WTC11 (cell line): ENCODE measurements at regions not wholly inside any gene's neighbourhood (a gene's known extent, or its start where the extent isn't known, plus 50 kb on each side); places are given as distances from the start of the nearest gene placed in this dataset.

Source experiments
- ATAC-seq: fragments of 200-7000 bp; cut with Tn5 transposase; 2 replicates; pipeline ENCODE4 v1.10.0; 2021; ENCODE audit warnings: mild to moderate bottlenecking, moderate library complexity
- CTCF ChIA-PET: fragments of 300-600 bp; sonication (Branson Sonifier 250); formaldehyde crosslinking; loops from one replicate; lab custom pipeline; 2021; ENCODE audit warnings: antibody characterized with exemption; lab: Charles Lee
- POLR2A ChIA-PET: fragments of 350-600 bp; sonication (Branson Sonifier 250); formaldehyde crosslinking; loops from one replicate; lab custom pipeline; 2021; ENCODE audit warnings: antibody characterized with exemption; lab: Charles Lee
- DNase-seq: peaks from one replicate; pipeline ENCODE4 v3.0.0; 2021; ENCODE audit warnings: low spot score
- H3K27ac Mint-ChIP-seq: 2 replicates; pipeline ENCODE4 v1.8.0; 2021; ENCODE audit warnings: mixed read lengths
- H3K27me3 Mint-ChIP-seq: 2 replicates; pipeline ENCODE4 v1.8.0; 2021; ENCODE audit warnings: low read depth, mild to moderate bottlenecking, moderate library complexity, mixed read lengths
- H3K36me3 Mint-ChIP-seq: 2 replicates; pipeline ENCODE4 v1.8.0; 2021; ENCODE audit warnings: mixed read lengths
- H3K4me1 Mint-ChIP-seq: 2 replicates; pipeline ENCODE4 v1.8.0; 2022; ENCODE audit warnings: mixed read lengths
- H3K4me3 Mint-ChIP-seq: 2 replicates; pipeline ENCODE4 v1.8.0; 2021; ENCODE audit warnings: mild to moderate bottlenecking, moderate library complexity, mixed read lengths
- H3K9me3 Mint-ChIP-seq: 2 replicates; pipeline ENCODE4 v1.8.0; 2021; ENCODE audit warnings: mixed read lengths
- ATF1 ChIP-seq: sonication (generic); formaldehyde crosslinking; IDR thresholded peaks from 2 replicates; pipeline ENCODE4 v1.8.1; 2023; ENCODE audit warnings: mild to moderate bottlenecking, moderate library complexity, missing genetic modification reagents
- EMX1 ChIP-seq: fragments of 250-450 bp; sonication (Bioruptor Pico); IDR thresholded peaks from 2 replicates; pipeline ENCODE4 v1.8.0; 2021; ENCODE audit warnings: mild to moderate bottlenecking
- ERG ChIP-seq: fragments of 250-450 bp; sonication (Bioruptor Pico); IDR thresholded peaks from 2 replicates; pipeline ENCODE4 v1.8.0; 2021; ENCODE audit warnings: mild to moderate bottlenecking
- ESRRA ChIP-seq: sonication (generic); formaldehyde crosslinking; IDR thresholded peaks from 2 replicates; pipeline ENCODE4 v1.8.1; 2022; ENCODE audit warnings: mild to moderate bottlenecking, missing genetic modification reagents, borderline replicate concordance
- GABPB1 ChIP-seq: sonication (generic); formaldehyde crosslinking; IDR thresholded peaks from 2 replicates; pipeline ENCODE4 v1.8.1; 2023; ENCODE audit warnings: mild to moderate bottlenecking, missing genetic modification reagents
- GTF2I ChIP-seq: fragments of 250-450 bp; sonication (Bioruptor Pico); conservative IDR thresholded peaks from 2 replicates; pipeline ENCODE4 v1.4.0; 2021; ENCODE audit warnings: mild to moderate bottlenecking
- HMGA2 ChIP-seq: fragments of 250-450 bp; sonication (Bioruptor Pico); IDR thresholded peaks from 2 replicates; pipeline ENCODE4 v1.4.0; 2021; ENCODE audit warnings: mild to moderate bottlenecking, moderate library complexity
- JAZF1 ChIP-seq: fragments of 250-450 bp; sonication (Bioruptor Pico); IDR thresholded peaks from 2 replicates; pipeline ENCODE4 v1.9.0; 2021; ENCODE audit warnings: moderate library complexity, mild to moderate bottlenecking, inconsistent platforms
- NFATC4 ChIP-seq: fragments of 250-450 bp; sonication (Bioruptor Pico); IDR thresholded peaks from 2 replicates; pipeline ENCODE4 v1.9.0; 2021; ENCODE audit warnings: mild to moderate bottlenecking
- NR1H2 ChIP-seq: sonication (generic); formaldehyde crosslinking; IDR thresholded peaks from 2 replicates; pipeline ENCODE4 v1.9.0; 2021; ENCODE audit warnings: mild to moderate bottlenecking, moderate library complexity, missing genetic modification reagents
- OVOL2 ChIP-seq: fragments of 250-450 bp; sonication (Bioruptor Pico); IDR thresholded peaks from 2 replicates; pipeline ENCODE4 v1.9.0; 2021; ENCODE audit warnings: mild to moderate bottlenecking, borderline replicate concordance
- SOX15 ChIP-seq: fragments of 250-450 bp; sonication (Bioruptor Pico); IDR thresholded peaks from 2 replicates; pipeline ENCODE4 v1.9.0; 2021; ENCODE audit warnings: mild to moderate bottlenecking
- TCF7 ChIP-seq: sonication (generic); formaldehyde crosslinking; IDR thresholded peaks from 2 replicates; pipeline ENCODE4 v1.8.0; 2022; ENCODE audit warnings: mild to moderate bottlenecking, low read depth, missing genetic modification reagents, moderate library complexity
- TEAD1 ChIP-seq: sonication (generic); formaldehyde crosslinking; IDR thresholded peaks from 2 replicates; pipeline ENCODE4 v1.8.0; 2022; ENCODE audit warnings: mild to moderate bottlenecking, missing genetic modification reagents
- USF2 ChIP-seq: sonication (generic); formaldehyde crosslinking; IDR thresholded peaks from 2 replicates; pipeline ENCODE4 v1.8.1; 2023; ENCODE audit warnings: mild to moderate bottlenecking, missing genetic modification reagents, moderate library complexity
- ZNF532 ChIP-seq: fragments of 250-450 bp; sonication (Bioruptor Pico); IDR thresholded peaks from 2 replicates; pipeline ENCODE4 v1.9.0; 2021; ENCODE audit warnings: mild to moderate bottlenecking, borderline replicate concordance
- TF ChIP-seq, protein P1 (sequence below): fragments of 250-450 bp; sonication (Bioruptor Pico); IDR thresholded peaks from 2 replicates; pipeline ENCODE4 v1.9.0; 2021; ENCODE audit warnings: moderate library complexity, mild to moderate bottlenecking, inconsistent platforms, borderline replicate concordance
- TF ChIP-seq, protein P2 (sequence below): sonication (generic); formaldehyde crosslinking; conservative IDR thresholded peaks from 2 replicates; pipeline ENCODE4 v1.8.1; 2023; ENCODE audit warnings: mild to moderate bottlenecking, low read depth, missing genetic modification reagents, moderate library complexity
- TF ChIP-seq, protein P3 (sequence below): sonication (generic); formaldehyde crosslinking; IDR thresholded peaks from 2 replicates; pipeline ENCODE4 v1.8.1; 2022; ENCODE audit warnings: low read depth, mild to moderate bottlenecking, moderate library complexity, missing genetic modification reagents, borderline replicate concordance

- ChIA-PET CTCF (no interaction called here), POLR2A (no interaction called here)
- peak overlapping the region; percentile 28; the same call in 1 of the 2 replicates for H3K27ac Mint-ChIP-seq
- ATAC-seq: no peak
- H3K36me3 Mint-ChIP-seq: peaks cover 7% of the 10 kb centered on the region
- H3K9me3 Mint-ChIP-seq: peaks cover 5% of the 10 kb centered on the region
- H3K4me3 Mint-ChIP-seq: no peak overlapping the region
- TF ChIP-seq GABPB1 (CRISPR knock-in tag) (no peak), ZNF532 (CRISPR knock-in tag) (no peak), ERG (CRISPR knock-in tag) (no peak), ATF1 (CRISPR knock-in tag) (no peak), TCF7 (CRISPR knock-in tag) (no peak), GTF2I (CRISPR knock-in tag) (no peak), USF2 (no peak), SOX15 (no peak), HMGA2 (CRISPR knock-in tag) (no peak), TEAD1 (no peak), EMX1 (CRISPR knock-in tag) (no peak)
- TF ChIP-seq, protein P1, sequence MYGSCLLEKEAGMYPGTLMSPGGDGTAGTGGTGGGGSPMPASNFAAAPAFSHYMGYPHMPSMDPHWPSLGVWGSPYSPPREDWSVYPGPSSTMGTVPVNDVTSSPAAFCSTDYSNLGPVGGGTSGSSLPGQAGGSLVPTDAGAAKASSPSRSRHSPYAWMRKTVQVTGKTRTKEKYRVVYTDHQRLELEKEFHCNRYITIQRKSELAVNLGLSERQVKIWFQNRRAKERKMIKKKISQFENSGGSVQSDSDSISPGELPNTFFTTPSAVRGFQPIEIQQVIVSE (CRISPR knock-in tag): no peak
- TF ChIP-seq, protein P2, sequence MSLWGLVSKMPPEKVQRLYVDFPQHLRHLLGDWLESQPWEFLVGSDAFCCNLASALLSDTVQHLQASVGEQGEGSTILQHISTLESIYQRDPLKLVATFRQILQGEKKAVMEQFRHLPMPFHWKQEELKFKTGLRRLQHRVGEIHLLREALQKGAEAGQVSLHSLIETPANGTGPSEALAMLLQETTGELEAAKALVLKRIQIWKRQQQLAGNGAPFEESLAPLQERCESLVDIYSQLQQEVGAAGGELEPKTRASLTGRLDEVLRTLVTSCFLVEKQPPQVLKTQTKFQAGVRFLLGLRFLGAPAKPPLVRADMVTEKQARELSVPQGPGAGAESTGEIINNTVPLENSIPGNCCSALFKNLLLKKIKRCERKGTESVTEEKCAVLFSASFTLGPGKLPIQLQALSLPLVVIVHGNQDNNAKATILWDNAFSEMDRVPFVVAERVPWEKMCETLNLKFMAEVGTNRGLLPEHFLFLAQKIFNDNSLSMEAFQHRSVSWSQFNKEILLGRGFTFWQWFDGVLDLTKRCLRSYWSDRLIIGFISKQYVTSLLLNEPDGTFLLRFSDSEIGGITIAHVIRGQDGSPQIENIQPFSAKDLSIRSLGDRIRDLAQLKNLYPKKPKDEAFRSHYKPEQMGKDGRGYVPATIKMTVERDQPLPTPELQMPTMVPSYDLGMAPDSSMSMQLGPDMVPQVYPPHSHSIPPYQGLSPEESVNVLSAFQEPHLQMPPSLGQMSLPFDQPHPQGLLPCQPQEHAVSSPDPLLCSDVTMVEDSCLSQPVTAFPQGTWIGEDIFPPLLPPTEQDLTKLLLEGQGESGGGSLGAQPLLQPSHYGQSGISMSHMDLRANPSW (CRISPR knock-in tag): no peak
- H3K27me3 Mint-ChIP-seq: no peaks in the 10 kb centered on the region
- peaks cover 42% of the 10 kb centered on the region for H3K4me1 Mint-ChIP-seq
- no peak for DNase-seq
These were observed 301.1 kb downstream of the PRR16 start for GRCh38 chr5:120765189-120765588.

DNA sequence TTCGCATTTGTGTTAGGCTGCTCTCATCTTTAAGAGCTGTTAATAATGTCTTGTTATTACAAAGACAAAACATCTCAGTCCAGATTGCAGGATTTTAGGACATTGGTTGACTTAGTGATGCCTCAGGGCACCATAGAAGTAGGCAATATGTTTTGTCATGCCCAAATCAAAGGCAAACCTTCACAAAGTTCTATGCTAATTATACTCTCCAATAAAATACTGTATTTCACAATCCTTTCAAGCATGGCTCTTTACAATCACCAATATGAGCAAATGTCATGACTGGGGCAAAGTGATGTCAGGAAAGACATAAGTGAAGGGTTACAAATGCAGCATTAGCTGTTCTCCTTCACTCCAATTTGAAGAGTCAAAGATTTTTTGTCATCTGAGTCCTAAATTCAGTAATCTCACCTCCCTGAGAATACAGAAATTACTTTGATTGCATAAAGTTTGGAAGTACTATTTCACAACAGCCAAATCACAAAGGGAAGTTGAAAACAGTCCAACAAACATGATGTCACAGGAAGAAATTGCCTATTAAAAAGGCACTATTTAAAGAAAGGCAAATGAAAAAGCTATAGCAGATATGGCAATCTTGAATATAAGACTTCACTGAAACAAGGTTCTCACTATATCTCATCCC, 303.2 kb downstream of the PRR16 start:
- CTCF ChIA-PET: no interaction called here
- TF ChIP-seq, protein P3, sequence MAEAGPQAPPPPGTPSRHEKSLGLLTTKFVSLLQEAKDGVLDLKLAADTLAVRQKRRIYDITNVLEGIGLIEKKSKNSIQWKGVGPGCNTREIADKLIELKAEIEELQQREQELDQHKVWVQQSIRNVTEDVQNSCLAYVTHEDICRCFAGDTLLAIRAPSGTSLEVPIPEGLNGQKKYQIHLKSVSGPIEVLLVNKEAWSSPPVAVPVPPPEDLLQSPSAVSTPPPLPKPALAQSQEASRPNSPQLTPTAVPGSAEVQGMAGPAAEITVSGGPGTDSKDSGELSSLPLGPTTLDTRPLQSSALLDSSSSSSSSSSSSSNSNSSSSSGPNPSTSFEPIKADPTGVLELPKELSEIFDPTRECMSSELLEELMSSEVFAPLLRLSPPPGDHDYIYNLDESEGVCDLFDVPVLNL (CRISPR knock-in tag): no peak
- TF ChIP-seq, protein P2 (CRISPR knock-in tag): no peak
- TF ChIP-seq NR1H2 (CRISPR knock-in tag) (no peak), SOX15 (no peak), JAZF1 (no peak), OVOL2 (no peak), NFATC4 (CRISPR knock-in tag) (no peak), ESRRA (CRISPR knock-in tag) (no peak)

More for the DNA sequence above, 303.2 kb downstream of the PRR16 start:
- Mint-ChIP-seq H3K36me3 (peaks cover 7% of the 10 kb centered on the region), H3K9me3 (peaks cover 5% of the 10 kb centered on the region), H3K27ac (no peak overlapping the region), H3K27me3 (no peaks in the 10 kb centered on the region), H3K4me1 (peaks cover 26% of the 10 kb centered on the region), H3K4me3 (no peak overlapping the region)
- ATAC-seq (no peak), DNase-seq (no peak)
- POLR2A ChIA-PET: no interaction called here
